ENCODE measurements at regions not wholly inside any gene's neighbourhood (a gene's known extent, or its start where the extent isn't known, plus 50 kb on each side); places are given as distances from the start of the nearest gene placed in this dataset.

DNA sequence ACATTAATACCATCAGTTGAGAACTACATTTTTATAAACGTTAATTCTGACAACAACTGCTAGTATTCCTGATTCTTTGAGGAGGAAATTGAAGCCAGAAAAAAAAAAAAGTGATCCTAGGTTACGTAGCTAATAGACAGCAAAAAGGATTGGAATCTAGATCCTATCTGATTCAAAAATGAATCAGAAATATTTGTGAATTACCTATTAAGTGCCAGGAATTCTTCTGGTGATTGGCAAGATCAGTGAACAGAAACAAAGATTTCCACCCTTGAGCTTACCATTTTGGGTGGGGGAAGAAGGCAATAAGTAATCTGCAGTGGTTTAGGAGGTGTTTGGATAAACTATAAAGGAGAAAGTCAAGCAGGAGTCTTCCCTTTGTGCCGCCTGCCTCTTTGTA is 63.9 kb upstream of the LARGE1 start:
- ATAC-seq (no peak), DNase-seq (ENCODE audit: low spot score) (no peak), FAIRE-seq (no peak)
- H3K4me3 ChIP-seq (replicated peaks in 1 of 3; ENCODE audit: insufficient read depth in 1 of 3, low read depth in 2 of 3, low read length in 3 of 3), result no peak overlapping the region
- CTCF ChIA-PET (ENCODE audit: low intra/inter-chr PET ratio, low total read pairs), result no interaction called here
- H3K79me2 ChIP-seq (ENCODE audit: insufficient read depth, low read length), result no peaks in the 10 kb centered on the region
- H3K36me3 ChIP-seq (replicated peaks in 1 of 2; ENCODE audit: control insufficient read depth in 1 of 2, insufficient read depth in 2 of 2, low read length in 2 of 2), result no peaks in the 10 kb centered on the region
- peaks cover 0 to 3% of the 10 kb centered on the region in 2 experiments; a peak in 1 of 5 replicates for H3K27me3 ChIP-seq (ENCODE audit: control insufficient read depth in 1 of 2, insufficient read depth in 2 of 2, low read length in 2 of 2)
- TF ChIP-seq NFIC (IDR thresholded peaks at IDR 0.05; ENCODE audit: low read length) (no peak), PHF5A (CRISPR knock-in tag; IDR thresholded peaks at IDR 0.05; ENCODE audit: low read depth, unreplicated experiment) (no peak)
- TF ChIP-seq, protein P1, sequence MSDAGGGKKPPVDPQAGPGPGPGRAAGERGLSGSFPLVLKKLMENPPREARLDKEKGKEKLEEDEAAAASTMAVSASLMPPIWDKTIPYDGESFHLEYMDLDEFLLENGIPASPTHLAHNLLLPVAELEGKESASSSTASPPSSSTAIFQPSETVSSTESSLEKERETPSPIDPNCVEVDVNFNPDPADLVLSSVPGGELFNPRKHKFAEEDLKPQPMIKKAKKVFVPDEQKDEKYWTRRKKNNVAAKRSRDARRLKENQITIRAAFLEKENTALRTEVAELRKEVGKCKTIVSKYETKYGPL (CRISPR knock-in tag; IDR thresholded peaks at IDR 0.05), result no peak
- no peaks in the 10 kb centered on the region for H3K4me1 ChIP-seq (ENCODE audit: insufficient read depth, low read length)
- BruUV-seq (replicated peaks), result no TSS peak
- no peak overlapping the region for H3K9ac ChIP-seq (ENCODE audit: insufficient read depth, low read depth, low read length)
- H3K4me2 ChIP-seq (ENCODE audit: low read depth, low read length), result no peak overlapping the region
- no peaks in the 10 kb centered on the region for H4K20me1 ChIP-seq (ENCODE audit: insufficient read depth, low read length)
- H2AFZ ChIP-seq (ENCODE audit: low read length), result no peak overlapping the region
- in situ Hi-C loops (cut with HindIII; ENCODE audit: extremely low pct_ligation_motif_present, low pct_unique_long_range_greater_than_20kb) (no loop called here), intact Hi-C loops (cut with micrococcal nuclease; ENCODE audit: unreplicated experiment) (no loop called here)
- H3K27ac ChIP-seq (ENCODE audit: extremely low read length, insufficient read depth, low read length), result no peak overlapping the region
- POLR2A ChIA-PET, result no interaction called here
- no peaks in the 10 kb centered on the region for H3K9me3 ChIP-seq (ENCODE audit: low read length)
- 43% methylated on average over 3 of the region's 3 CpGs for WGBS (ENCODE audit: low lambda C conversion rate)

DNA sequence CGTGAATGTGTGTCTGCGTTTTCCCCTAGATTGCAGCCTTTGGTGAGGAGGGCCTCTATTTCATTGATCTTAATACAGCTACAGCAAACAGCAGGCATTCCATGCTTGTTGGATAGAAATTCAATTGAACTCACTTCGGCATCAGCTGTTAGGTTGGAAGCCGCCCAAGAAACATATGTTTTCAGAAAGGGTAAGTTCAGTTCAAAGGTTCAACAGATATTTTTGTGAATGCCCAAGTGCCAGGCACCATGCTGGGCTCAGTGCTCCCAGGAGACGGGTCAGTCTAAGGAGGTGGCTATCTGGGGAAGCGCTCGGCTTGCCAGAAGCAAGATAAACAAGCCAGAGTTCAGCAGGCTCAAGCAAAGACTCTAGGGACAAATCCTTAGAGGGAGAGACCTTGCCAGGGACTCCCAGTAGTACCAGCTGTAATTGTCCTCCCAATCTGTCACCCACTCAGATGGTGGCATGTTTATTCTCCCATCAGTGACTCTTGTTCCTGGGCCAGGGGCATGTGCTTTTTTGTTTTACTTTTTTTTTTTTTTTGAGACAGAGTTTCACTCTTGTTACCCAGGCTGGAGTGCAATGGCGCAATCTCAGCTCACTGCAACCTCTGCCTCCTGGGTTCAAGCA is 64.5 kb upstream of the LARGE1 start:
- CTCF ChIA-PET (ENCODE audit: low intra/inter-chr PET ratio, low total read pairs), result no interaction called here
- FAIRE-seq, result no peak
- WGBS (ENCODE audit: low lambda C conversion rate), result 30% methylated on average over 5 of the region's 8 CpGs
- TF ChIP-seq SRSF1 (optimal IDR thresholded peaks at IDR 0.05; ENCODE audit: low read depth, low read length) (no peak), ZFP36L2 (CRISPR knock-in tag; IDR thresholded peaks at IDR 0.05) (no peak), TCF7L2 (IDR thresholded peaks at IDR 0.05; ENCODE audit: low read depth, low read length) (no peak), ZSCAN30 (CRISPR knock-in tag; IDR thresholded peaks at IDR 0.05) (no peak), MTA1 (CRISPR knock-in tag; IDR thresholded peaks at IDR 0.05; ENCODE audit: borderline replicate concordance) (no peak), ZNF563 (CRISPR knock-in tag; IDR thresholded peaks at IDR 0.05) (no peak), TGIF2 (CRISPR knock-in tag; IDR thresholded peaks at IDR 0.05) (no peak), ZNF775 (CRISPR knock-in tag; IDR thresholded peaks at IDR 0.05; ENCODE audit: borderline replicate concordance) (no peak), ZNF484 (CRISPR knock-in tag; IDR thresholded peaks at IDR 0.05; ENCODE audit: borderline replicate concordance, low read depth) (no peak), ZNF232 (CRISPR knock-in tag; IDR thresholded peaks at IDR 0.05; ENCODE audit: borderline replicate concordance) (no peak), RAD51 (IDR thresholded peaks at IDR 0.05; ENCODE audit: borderline replicate concordance) (no peak)
- TF ChIP-seq, protein P2, sequence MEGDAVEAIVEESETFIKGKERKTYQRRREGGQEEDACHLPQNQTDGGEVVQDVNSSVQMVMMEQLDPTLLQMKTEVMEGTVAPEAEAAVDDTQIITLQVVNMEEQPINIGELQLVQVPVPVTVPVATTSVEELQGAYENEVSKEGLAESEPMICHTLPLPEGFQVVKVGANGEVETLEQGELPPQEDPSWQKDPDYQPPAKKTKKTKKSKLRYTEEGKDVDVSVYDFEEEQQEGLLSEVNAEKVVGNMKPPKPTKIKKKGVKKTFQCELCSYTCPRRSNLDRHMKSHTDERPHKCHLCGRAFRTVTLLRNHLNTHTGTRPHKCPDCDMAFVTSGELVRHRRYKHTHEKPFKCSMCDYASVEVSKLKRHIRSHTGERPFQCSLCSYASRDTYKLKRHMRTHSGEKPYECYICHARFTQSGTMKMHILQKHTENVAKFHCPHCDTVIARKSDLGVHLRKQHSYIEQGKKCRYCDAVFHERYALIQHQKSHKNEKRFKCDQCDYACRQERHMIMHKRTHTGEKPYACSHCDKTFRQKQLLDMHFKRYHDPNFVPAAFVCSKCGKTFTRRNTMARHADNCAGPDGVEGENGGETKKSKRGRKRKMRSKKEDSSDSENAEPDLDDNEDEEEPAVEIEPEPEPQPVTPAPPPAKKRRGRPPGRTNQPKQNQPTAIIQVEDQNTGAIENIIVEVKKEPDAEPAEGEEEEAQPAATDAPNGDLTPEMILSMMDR (CRISPR knock-in tag; IDR thresholded peaks at IDR 0.05), result no peak
- TF ChIP-seq, protein P3, sequence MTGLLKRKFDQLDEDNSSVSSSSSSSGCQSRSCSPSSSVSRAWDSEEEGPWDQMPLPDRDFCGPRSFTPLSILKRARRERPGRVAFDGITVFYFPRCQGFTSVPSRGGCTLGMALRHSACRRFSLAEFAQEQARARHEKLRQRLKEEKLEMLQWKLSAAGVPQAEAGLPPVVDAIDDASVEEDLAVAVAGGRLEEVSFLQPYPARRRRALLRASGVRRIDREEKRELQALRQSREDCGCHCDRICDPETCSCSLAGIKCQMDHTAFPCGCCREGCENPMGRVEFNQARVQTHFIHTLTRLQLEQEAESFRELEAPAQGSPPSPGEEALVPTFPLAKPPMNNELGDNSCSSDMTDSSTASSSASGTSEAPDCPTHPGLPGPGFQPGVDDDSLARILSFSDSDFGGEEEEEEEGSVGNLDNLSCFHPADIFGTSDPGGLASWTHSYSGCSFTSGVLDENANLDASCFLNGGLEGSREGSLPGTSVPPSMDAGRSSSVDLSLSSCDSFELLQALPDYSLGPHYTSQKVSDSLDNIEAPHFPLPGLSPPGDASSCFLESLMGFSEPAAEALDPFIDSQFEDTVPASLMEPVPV (CRISPR knock-in tag; IDR thresholded peaks at IDR 0.05), result no peak

More for the DNA sequence above, 64.5 kb upstream of the LARGE1 start:
- Histone ChIP-seq H3K9ac (ENCODE audit: insufficient read depth, low read depth, low read length) (no peak overlapping the region), H3K27me3 (ENCODE audit: control insufficient read depth in 1 of 2, insufficient read depth in 2 of 2, low read length in 2 of 2) (peaks cover 0 to 3% of the 10 kb centered on the region in 2 experiments; a peak in 1 of 5 replicates), H3K27ac (ENCODE audit: extremely low read length, insufficient read depth, low read length) (no peak overlapping the region), H3K4me2 (ENCODE audit: low read depth, low read length) (no peak overlapping the region), H4K20me1 (ENCODE audit: insufficient read depth, low read length) (no peaks in the 10 kb centered on the region), H3K79me2 (ENCODE audit: insufficient read depth, low read length) (no peaks in the 10 kb centered on the region), H3K36me3 (replicated peaks in 1 of 2; ENCODE audit: control insufficient read depth in 1 of 2, insufficient read depth in 2 of 2, low read length in 2 of 2) (no peaks in the 10 kb centered on the region), H3K4me3 (replicated peaks in 1 of 3; ENCODE audit: insufficient read depth in 1 of 3, low read depth in 2 of 3, low read length in 3 of 3) (no peak overlapping the region), H2AFZ (ENCODE audit: low read length) (no peak overlapping the region), H3K4me1 (ENCODE audit: insufficient read depth, low read length) (no peaks in the 10 kb centered on the region), H3K9me3 (ENCODE audit: low read length) (no peaks in the 10 kb centered on the region)
- ATAC-seq (no peak), DNase-seq (ENCODE audit: low spot score) (no peak)
- in situ Hi-C loops (cut with HindIII; ENCODE audit: extremely low pct_ligation_motif_present, low pct_unique_long_range_greater_than_20kb) (no loop called here), intact Hi-C loops (cut with micrococcal nuclease; ENCODE audit: unreplicated experiment) (no loop called here)
- POLR2A ChIA-PET, result no interaction called here
- no TSS peak for BruUV-seq (replicated peaks)

Data from HepG2 (cell line).